GM12872 (cell line): ENCODE measurements at regions not wholly inside any gene's neighbourhood (a gene's known extent, or its start where the extent isn't known, plus 50 kb on each side); places are given as distances from the start of the nearest gene placed in this dataset.

Experiments used
- TF ChIP-seq, protein P1 (sequence below): IDR thresholded peaks from 3 replicates; pipeline ENCODE4 v1.5.1; 2011; ENCODE audit warnings: low read depth, mild to moderate bottlenecking, low read length, moderate library complexity; ENCODE audit not compliant: insufficient read depth

DNA sequence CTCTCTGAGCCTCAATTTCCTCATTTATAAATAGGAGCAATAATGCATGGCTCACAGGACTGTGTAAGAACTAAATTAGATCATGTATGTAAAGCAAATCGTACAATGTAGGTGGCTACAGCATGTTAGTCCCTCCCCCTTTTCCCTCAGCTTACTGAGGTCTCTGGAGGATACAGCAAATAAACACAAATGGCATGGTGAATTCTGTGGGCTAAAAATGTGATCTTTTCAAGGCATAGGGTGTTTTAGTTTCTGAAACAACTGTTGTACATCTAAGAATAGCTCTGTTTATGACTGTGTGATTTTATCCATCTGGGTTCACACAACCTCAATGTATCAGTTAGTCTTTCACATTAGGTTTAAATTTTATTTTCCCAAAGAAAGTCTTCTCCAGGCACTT is 121.2 kb upstream of the PLEKHG7 start:
- TF ChIP-seq, protein P1, sequence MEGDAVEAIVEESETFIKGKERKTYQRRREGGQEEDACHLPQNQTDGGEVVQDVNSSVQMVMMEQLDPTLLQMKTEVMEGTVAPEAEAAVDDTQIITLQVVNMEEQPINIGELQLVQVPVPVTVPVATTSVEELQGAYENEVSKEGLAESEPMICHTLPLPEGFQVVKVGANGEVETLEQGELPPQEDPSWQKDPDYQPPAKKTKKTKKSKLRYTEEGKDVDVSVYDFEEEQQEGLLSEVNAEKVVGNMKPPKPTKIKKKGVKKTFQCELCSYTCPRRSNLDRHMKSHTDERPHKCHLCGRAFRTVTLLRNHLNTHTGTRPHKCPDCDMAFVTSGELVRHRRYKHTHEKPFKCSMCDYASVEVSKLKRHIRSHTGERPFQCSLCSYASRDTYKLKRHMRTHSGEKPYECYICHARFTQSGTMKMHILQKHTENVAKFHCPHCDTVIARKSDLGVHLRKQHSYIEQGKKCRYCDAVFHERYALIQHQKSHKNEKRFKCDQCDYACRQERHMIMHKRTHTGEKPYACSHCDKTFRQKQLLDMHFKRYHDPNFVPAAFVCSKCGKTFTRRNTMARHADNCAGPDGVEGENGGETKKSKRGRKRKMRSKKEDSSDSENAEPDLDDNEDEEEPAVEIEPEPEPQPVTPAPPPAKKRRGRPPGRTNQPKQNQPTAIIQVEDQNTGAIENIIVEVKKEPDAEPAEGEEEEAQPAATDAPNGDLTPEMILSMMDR = no peak

DNA sequence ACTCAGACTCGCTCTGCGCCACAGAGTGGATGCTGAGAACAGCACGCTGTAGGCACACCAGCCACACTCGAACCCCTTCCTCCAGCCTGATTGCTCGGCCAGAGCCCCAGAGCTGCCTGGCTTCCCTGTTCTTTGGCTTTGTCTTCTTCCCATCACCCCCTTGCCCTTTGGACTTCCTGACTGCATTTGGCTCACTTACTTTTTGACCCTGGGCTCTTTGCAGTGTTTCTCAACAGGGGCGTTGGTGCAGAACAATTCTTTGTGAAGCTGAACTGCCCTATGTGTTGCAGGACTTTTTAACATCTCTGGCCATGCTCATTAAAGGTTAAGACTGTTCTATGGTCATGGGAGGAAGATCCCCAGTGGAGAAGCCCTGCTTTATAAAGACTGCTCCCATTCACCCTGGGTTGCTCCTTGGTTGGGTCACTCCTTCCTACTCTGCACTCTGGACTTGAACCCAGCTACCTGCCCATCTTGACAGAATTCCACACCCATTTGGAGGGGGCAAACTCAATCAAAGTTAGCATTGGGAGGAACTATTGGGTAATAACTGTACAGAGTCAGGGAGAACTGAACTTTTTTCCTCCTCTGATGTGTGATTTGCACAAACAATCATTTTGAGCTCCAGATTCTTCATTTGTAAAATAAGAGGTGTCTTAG is 127.7 kb upstream of the PLEKHG7 start:
- TF ChIP-seq, protein P1 = no peak

DNA sequence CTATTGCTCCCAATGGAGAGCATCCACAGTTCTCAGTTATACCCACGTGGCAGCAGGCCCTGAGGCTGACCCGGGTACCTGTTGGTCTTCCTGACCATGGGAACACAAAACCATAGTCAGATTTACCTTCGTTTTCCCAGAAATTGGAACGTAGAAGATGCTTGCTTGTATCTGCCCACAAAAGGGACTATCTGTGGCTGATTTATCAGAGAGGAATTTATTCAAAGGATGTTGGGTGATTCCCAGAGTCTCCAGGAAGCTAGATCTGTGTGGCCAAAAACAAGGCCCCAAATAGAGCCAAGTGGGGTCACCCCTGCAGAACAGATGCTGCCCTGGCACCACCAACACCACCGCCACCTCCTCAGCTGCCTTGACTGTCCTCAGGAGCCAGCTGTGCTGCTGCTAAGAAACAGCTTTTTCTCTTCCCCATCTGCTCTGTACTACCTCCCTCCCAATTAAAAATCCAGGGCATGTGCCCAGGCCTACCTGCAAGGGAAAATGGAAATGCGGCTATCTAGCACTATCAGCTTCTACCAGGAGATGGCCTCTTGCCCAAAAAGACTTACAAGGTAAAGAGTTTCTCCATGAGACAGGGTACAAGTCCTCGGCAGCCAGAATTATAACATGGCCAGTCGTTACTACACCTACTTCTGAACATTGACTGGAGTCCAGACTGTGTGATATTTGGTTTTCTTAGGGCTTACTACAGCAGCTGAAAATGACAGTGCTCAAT is 128.6 kb upstream of the PLEKHG7 start:
- TF ChIP-seq, protein P1 = peak; percentile 45; the same call in 2 of the 3 replicates

DNA sequence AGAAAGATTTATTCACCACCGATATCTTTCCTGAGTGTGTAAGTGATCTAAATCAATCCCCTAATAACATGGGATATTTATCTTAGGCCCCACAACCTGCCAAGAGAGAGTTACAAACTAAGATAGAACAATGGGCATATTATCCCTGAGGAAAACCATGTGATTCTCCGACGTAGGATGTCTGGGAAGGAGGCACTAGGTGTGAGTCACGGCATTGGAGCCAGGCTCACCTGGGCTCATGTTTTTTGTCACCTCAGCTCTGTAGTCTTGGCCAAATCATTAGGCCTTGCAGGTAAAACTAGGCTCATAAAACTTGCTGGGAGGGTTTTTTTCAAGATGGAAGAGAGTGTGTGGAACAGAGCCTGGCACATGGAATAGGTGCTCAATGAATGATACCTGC is 129.7 kb upstream of the PLEKHG7 start:
- TF ChIP-seq, protein P1 = no peak

DNA sequence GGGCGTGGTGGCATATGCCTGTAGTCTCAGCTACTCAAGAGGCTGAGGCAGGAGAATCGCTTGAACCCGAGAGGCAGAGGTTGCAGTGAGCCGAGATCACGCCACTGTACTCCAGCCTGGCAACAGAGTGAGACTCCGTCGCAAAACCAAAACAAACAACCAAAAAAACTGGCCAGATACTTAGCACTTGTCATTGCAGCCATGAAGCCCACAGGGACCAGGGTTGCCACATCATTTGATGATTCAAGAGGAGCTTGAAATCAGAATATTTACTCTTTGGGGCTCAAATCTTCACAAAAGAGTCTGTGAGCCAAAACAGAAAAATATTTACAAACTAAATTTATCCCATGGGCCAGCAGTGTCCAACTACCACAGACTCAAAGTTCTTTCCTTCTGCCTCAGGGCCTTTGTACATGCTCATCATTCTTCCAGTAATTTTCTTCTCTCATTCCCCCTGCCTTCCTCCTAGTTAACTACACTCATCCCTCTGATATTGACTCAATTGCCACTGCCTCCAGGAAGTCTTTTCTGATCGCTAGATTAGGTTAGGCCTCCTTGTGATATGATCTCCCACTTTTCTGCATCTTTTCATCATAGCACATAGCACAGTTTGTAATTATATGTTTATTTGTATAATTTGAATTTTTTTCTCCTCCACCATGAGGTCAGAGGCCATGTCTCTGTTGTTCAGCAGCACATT is 130.8 kb upstream of the PLEKHG7 start:
- TF ChIP-seq, protein P1 = no peak

DNA sequence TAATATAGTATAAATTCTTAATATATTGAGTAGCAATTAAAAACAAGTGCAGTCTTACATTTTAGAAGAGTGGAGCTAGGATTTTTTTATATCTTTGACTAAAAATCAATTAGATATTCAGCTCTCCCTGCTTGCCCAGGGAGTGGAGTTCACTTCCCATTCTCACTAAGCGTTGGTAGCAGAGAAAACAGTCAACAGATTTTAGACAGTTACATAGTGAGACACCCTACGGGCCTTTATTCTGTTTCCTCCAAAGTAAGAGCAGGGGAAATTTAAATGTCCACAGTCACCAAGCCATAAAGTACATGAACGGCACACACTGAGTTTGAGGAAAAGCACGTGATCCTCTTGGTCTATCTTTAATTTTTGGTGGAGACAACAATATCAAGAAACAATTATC is 131.6 kb upstream of the PLEKHG7 start:
- TF ChIP-seq, protein P1 = no peak

DNA sequence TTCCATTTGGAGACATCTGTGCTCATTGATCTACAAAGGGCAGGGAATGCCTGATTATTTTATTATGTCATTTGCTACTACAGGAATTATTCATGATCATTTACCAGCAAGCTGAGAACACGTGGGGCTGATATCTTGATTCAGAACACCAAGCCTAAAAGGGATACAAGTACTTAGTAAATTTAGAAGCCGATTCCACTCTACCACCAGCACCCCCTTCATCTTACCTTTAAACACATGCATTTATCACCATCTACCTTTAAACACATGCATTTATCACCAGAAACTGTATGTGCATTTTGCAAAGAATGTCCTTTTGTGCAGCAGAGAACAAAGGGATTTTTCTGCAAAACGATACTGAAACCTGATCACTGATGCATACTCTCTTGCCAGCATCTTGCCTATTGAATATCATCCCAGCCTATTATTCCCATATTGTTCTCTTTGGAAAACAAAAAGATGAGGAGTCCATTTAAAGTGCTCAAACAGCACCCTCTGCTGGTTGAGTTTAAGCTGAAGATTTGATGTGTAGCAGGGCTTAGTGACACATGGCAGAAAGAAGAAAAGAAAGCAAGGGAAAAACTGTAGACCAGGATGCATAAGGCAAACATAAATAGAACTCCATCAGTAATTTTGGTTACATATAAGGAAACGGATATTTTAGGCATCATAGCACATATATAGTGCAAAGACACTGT is 132.6 kb upstream of the PLEKHG7 start:
- TF ChIP-seq, protein P1 = peak; percentile 55
